HCT116 (cell line): ENCODE measurements at regions not wholly inside any gene's neighbourhood (a gene's known extent, or its start where the extent isn't known, plus 50 kb on each side); places are given as distances from the start of the nearest gene placed in this dataset.

ENCODE experiments used
- CEBPB ChIP-seq: IDR thresholded peaks from 2 replicates; pipeline ENCODE4 v1.6.1; 2012; ENCODE audit warnings: low read depth
- EZH2 ChIP-seq: fragments of 200-600 bp; sonication (generic); IDR thresholded peaks from 2 replicates; pipeline ENCODE4 v1.6.1; 2017; ENCODE audit warnings: antibody characterized with exemption, mixed run types
- POLR2A ChIP-seq: IDR thresholded peaks from 2 replicates; pipeline ENCODE4 v1.7.0; 2011; ENCODE audit warnings: borderline replicate concordance; ENCODE audit not compliant: insufficient read depth, insufficient read length; ENCODE audit errors: extremely low read depth
- SP1 ChIP-seq: IDR thresholded peaks from 2 replicates; pipeline ENCODE4 v1.6.1; 2012; ENCODE audit warnings: low read depth
- TF ChIP-seq, protein P1 (sequence below), 3 experiments: fragments of 200-600 bp in 1 of 3; sonication (generic) in 1 of 3; IDR thresholded peaks in 2 of 3; conservative IDR thresholded peaks in 1 of 3; 2 replicates each; pipeline ENCODE4 v1.5.1; 2012 to 2017; ENCODE audit warnings: low read depth in 2 of 3, low read length in 2 of 3, antibody characterized with exemption in 1 of 3, borderline replicate concordance in 1 of 3, control low read depth in 1 of 3, mild to moderate bottlenecking in 1 of 3, mixed read lengths in 1 of 3, mixed run types in 1 of 3, moderate library complexity in 1 of 3; ENCODE audit not compliant: insufficient read depth in 1 of 3

DNA sequence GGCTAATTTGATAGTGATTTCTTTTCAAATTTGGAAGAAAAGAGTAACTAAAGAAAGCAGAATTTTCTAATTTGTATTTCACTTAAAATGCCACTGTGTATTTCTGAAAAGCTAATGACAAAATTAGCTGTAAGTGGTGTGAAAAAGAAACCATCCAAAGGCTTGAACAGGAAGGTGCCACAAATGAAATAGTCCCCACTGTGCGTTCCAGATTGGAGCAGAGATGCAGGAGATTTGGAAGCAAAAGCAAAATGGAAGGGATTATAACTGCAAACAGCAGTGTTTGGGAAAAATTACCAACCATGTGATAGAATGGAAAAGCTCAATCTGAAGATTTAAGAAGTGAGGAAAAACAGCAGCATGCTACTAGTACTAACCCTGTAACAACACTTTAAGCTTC lies 498.7 kb downstream of the SUCLG1 start:
- TF ChIP-seq, protein P1, sequence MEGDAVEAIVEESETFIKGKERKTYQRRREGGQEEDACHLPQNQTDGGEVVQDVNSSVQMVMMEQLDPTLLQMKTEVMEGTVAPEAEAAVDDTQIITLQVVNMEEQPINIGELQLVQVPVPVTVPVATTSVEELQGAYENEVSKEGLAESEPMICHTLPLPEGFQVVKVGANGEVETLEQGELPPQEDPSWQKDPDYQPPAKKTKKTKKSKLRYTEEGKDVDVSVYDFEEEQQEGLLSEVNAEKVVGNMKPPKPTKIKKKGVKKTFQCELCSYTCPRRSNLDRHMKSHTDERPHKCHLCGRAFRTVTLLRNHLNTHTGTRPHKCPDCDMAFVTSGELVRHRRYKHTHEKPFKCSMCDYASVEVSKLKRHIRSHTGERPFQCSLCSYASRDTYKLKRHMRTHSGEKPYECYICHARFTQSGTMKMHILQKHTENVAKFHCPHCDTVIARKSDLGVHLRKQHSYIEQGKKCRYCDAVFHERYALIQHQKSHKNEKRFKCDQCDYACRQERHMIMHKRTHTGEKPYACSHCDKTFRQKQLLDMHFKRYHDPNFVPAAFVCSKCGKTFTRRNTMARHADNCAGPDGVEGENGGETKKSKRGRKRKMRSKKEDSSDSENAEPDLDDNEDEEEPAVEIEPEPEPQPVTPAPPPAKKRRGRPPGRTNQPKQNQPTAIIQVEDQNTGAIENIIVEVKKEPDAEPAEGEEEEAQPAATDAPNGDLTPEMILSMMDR (IDR thresholded peaks at IDR 0.05 in 2 of 3, conservative IDR thresholded peaks at IDR 0.05 in 1 of 3; ENCODE audit: borderline replicate concordance in 1 of 3, insufficient read depth in 1 of 3, low read depth in 2 of 3, low read length in 2 of 3), result no peak
- TF ChIP-seq CEBPB, result no peak
- no peak for TF ChIP-seq SP1
- TF ChIP-seq EZH2, result no peak
- TF ChIP-seq POLR2A, result no peak
